H1 (cell line): ENCODE measurements at regions not wholly inside any gene's neighbourhood (a gene's known extent, or its start where the extent isn't known, plus 50 kb on each side); places are given as distances from the start of the nearest gene placed in this dataset.

Experiments used
- CEBPB ChIP-seq: IDR thresholded peaks from 2 replicates; pipeline ENCODE4 v1.6.1; 2012; ENCODE audit warnings: low read depth, low read length
- POU5F1 ChIP-seq: IDR thresholded peaks from 2 replicates; pipeline ENCODE4 v1.6.1; 2011; ENCODE audit warnings: low read depth, mild to moderate bottlenecking, low read length, moderate library complexity

DNA sequence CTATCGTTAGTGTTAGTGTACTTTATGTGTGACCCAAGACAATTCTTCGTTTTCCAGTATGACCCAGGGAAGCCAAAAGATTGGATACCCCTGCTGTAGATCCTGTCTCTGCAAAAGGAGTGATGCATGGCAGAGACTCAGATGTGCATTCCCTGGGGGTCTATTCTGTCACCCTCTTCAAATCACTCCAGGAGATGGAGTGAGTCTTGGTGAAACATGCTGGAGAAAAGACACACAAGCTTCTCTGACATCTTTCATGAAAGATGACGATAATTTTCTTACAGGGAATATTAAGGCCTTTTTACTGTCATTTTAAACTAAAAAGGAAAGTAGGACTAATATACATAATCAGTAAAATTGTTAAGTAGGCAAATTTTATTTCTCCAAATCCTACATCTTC, 437.9 kb upstream of the SOX5 start (continued):
- TF ChIP-seq POU5F1 (no peak), CEBPB (no peak)
